Rectal smooth muscle tissue (tissue), 1 donor: ENCODE measurements at regions not wholly inside any gene's neighbourhood (a gene's known extent, or its start where the extent isn't known, plus 50 kb on each side); places are given as distances from the start of the nearest gene placed in this dataset.

Experiments
- H3K27ac ChIP-seq: one replicate; pipeline ENCODE4 v1.7.0; 2013; ENCODE audit warnings: low read depth, low read length, inconsistent platforms
- H3K27me3 ChIP-seq: one replicate; pipeline ENCODE4 v1.7.0; 2013; ENCODE audit warnings: low read length; ENCODE audit not compliant: control insufficient read depth, insufficient read depth
- H3K36me3 ChIP-seq: one replicate; pipeline ENCODE4 v1.7.0; 2013; ENCODE audit warnings: low read length; ENCODE audit not compliant: control insufficient read depth, insufficient read depth
- H3K4me1 ChIP-seq: one replicate; pipeline ENCODE4 v1.7.0; 2013; ENCODE audit warnings: low read length; ENCODE audit not compliant: control insufficient read depth, insufficient read depth
- H3K4me3 ChIP-seq: one replicate; pipeline ENCODE4 v1.7.0; 2013; ENCODE audit warnings: low read length
- H3K9ac ChIP-seq: one replicate; pipeline ENCODE4 v1.7.0; 2013; ENCODE audit warnings: low read length

DNA sequence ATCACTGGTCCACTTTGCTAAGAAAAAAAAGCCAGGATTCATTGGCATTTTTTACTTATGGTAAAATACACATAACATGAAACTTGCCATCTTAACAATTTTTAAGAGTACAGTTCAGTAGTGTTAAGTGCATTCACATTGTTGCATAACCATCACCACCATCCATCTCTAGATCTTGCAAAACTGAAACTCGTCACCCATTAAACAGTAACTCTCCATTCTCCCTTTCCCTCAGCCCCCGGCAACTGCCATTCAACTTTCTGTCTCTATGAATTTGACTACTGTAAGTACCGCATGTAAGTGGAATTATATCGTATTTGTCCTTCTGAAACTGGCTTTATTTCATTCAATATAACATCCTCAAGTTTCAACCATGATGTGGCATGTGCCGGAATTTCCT lies 56.3 kb upstream of the LNX1 start:
- Histone ChIP-seq H3K4me3 (no peak overlapping the region), H3K27ac (no peak overlapping the region), H3K27me3 (no peaks in the 10 kb centered on the region), H3K36me3 (no peaks in the 10 kb centered on the region), H3K4me1 (no peaks in the 10 kb centered on the region), H3K9ac (no peak overlapping the region)

DNA sequence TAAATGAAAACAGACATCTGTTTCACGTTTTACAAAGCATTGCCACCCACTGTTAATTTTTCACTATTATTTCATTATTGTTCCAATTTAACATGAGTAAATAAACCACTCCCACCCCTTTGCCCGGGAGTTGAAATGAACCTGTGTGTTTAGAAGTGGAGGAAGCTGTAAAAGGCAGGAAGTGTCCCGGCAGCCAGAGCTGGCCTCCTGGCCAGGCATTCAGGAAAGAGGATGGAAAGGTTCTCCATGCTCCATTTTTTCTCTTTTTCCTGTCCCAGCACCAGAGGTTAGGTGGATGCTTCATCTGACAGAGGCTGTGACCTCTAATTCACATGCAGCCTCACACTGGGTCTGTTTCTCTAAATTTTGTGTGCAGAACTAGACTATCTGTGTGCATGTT lies 55.5 kb upstream of the LNX1 start:
- Histone ChIP-seq H3K4me3 (no peak overlapping the region), H3K27ac (no peak overlapping the region), H3K4me1 (no peaks in the 10 kb centered on the region), H3K27me3 (no peaks in the 10 kb centered on the region), H3K9ac (no peak overlapping the region), H3K36me3 (no peaks in the 10 kb centered on the region)

DNA sequence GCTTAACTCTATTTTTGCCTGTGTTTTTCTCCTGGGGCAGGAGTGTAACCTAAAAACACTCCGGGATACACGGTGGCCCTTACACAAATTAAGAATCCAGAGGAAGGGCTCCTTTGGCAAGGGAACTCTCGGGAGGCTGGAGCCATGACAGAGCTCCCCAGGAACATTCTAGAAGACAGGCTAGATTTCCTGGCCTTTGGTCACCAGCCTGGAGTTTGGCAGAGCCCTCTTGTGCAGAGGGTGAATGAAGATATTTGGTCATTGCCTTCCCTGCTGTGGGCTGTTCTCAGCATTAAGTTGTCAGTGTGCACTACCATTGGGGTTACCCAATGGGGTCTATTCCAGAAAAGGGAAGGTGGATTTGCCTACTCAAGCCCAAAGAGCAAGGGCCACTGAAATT lies 53.8 kb upstream of the LNX1 start:
- no peaks in the 10 kb centered on the region for H3K4me1 ChIP-seq
- H3K9ac ChIP-seq, result no peak overlapping the region
- no peak overlapping the region for H3K27ac ChIP-seq
- H3K4me3 ChIP-seq, result no peak overlapping the region
- no peaks in the 10 kb centered on the region for H3K36me3 ChIP-seq
- H3K27me3 ChIP-seq, result no peaks in the 10 kb centered on the region

DNA sequence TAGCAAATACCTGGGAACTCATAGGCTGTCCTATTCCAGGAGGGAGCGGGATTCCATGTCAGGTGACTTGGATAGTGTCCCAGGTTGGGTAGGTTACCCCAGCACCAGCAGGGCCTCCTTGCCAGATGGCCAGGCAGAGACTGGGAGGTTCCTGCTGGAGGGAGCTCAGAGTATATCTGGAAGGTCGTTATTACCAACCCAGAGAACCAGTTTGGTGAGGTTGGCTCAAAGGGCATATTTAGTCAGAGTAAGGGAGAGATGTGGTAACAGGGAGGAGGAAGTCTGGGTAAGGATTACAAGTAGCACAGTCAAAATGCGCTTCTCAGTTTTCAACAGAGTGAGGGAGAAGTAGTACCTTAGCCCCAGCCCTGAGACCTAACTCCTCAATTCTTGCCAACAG lies 53.3 kb upstream of the LNX1 start:
- Histone ChIP-seq H3K9ac (no peak overlapping the region), H3K27ac (no peak overlapping the region), H3K36me3 (no peaks in the 10 kb centered on the region), H3K4me1 (no peaks in the 10 kb centered on the region), H3K27me3 (no peaks in the 10 kb centered on the region), H3K4me3 (no peak overlapping the region)
